ENCODE measurements at regions not wholly inside any gene's neighbourhood (a gene's known extent, or its start where the extent isn't known, plus 50 kb on each side); places are given as distances from the start of the nearest gene placed in this dataset.

GRCh38 chr9:91047529-91047928 is 245.9 kb downstream of the SYK start:
- TF ChIP-seq POLR2A (IDR thresholded peaks at IDR 0.05; ENCODE audit: low read length) (no peak), GATA1 (IDR thresholded peaks at IDR 0.05; ENCODE audit: low read depth, low read length) (no peak)

GRCh38 chr9:91047993-91048607 is 246.5 kb downstream of the SYK start:
- no peak for DNase-seq
- TF ChIP-seq GATA1 (IDR thresholded peaks at IDR 0.05; ENCODE audit: low read depth, low read length) (no peak), POLR2A (IDR thresholded peaks at IDR 0.05; ENCODE audit: low read length) (no peak)

More at GRCh38 chr9:91047529-91047928, 245.9 kb downstream of the SYK start:
- no peak for DNase-seq

- no peak for DNase-seq
Measured at GRCh38 chr9:91048749-91049148, 247.1 kb downstream of the SYK start.

GRCh38 chr9:91053824-91054223 is 252.2 kb downstream of the SYK start:
- DNase-seq = no peak
- no peak for TF ChIP-seq POLR2A (IDR thresholded peaks at IDR 0.05; ENCODE audit: low read length)
- no peak for TF ChIP-seq GATA1 (IDR thresholded peaks at IDR 0.05; ENCODE audit: low read depth, low read length)

More at GRCh38 chr9:91048749-91049148, 247.1 kb downstream of the SYK start:
- no peak for TF ChIP-seq GATA1 (IDR thresholded peaks at IDR 0.05; ENCODE audit: low read depth, low read length)
- no peak for TF ChIP-seq POLR2A (IDR thresholded peaks at IDR 0.05; ENCODE audit: low read length)

- TF ChIP-seq POLR2A (IDR thresholded peaks at IDR 0.05; ENCODE audit: low read length) = no peak
- no peak for TF ChIP-seq GATA1 (IDR thresholded peaks at IDR 0.05; ENCODE audit: low read depth, low read length)
- DNase-seq = no peak
Measured at GRCh38 chr9:91055845-91056244, 254.2 kb downstream of the SYK start.

- TF ChIP-seq POLR2A (IDR thresholded peaks at IDR 0.05; ENCODE audit: low read length) (no peak), GATA1 (IDR thresholded peaks at IDR 0.05; ENCODE audit: low read depth, low read length) (no peak)
- no peak for DNase-seq
Measured at GRCh38 chr9:91056486-91056885, 254.9 kb downstream of the SYK start.

GRCh38 chr9:91056917-91057316 is 255.3 kb downstream of the SYK start:
- no peak for DNase-seq
- TF ChIP-seq POLR2A (IDR thresholded peaks at IDR 0.05; ENCODE audit: low read length) = no peak
- TF ChIP-seq GATA1 (IDR thresholded peaks at IDR 0.05; ENCODE audit: low read depth, low read length) = no peak

- no peak for DNase-seq
- no peak for TF ChIP-seq GATA1 (IDR thresholded peaks at IDR 0.05; ENCODE audit: low read depth, low read length)
- TF ChIP-seq POLR2A (IDR thresholded peaks at IDR 0.05; ENCODE audit: low read length) = no peak
Measured at GRCh38 chr9:91059713-91060112, 258.1 kb downstream of the SYK start.

GRCh38 chr9:91060520-91061343 is 259.1 kb downstream of the SYK start:
- DNase-seq = no peak
- TF ChIP-seq POLR2A (IDR thresholded peaks at IDR 0.05; ENCODE audit: low read length) (no peak), GATA1 (IDR thresholded peaks at IDR 0.05; ENCODE audit: low read depth, low read length) (no peak)

GRCh38 chr9:91061506-91061905 is 259.9 kb downstream of the SYK start:
- TF ChIP-seq POLR2A (IDR thresholded peaks at IDR 0.05; ENCODE audit: low read length) = no peak
- DNase-seq = no peak

- TF ChIP-seq POLR2A (IDR thresholded peaks at IDR 0.05; ENCODE audit: low read length) = no peak
- TF ChIP-seq GATA1 (IDR thresholded peaks at IDR 0.05; ENCODE audit: low read depth, low read length) = no peak
- no peak for DNase-seq
Measured at GRCh38 chr9:91062281-91062680, 260.7 kb downstream of the SYK start.

GRCh38 chr9:91063471-91063870 is 261.9 kb downstream of the SYK start:
- TF ChIP-seq GATA1 (IDR thresholded peaks at IDR 0.05; ENCODE audit: low read depth, low read length) = no peak
- no peak for TF ChIP-seq POLR2A (IDR thresholded peaks at IDR 0.05; ENCODE audit: low read length)
- DNase-seq = no peak

- no peak for TF ChIP-seq POLR2A (IDR thresholded peaks at IDR 0.05; ENCODE audit: low read length)
- no peak for TF ChIP-seq GATA1 (IDR thresholded peaks at IDR 0.05; ENCODE audit: low read depth, low read length)
- no peak for DNase-seq
Measured at GRCh38 chr9:91065231-91066041, 263.8 kb downstream of the SYK start.

- no peak for DNase-seq
- TF ChIP-seq POLR2A (IDR thresholded peaks at IDR 0.05; ENCODE audit: low read length) (no peak), GATA1 (IDR thresholded peaks at IDR 0.05; ENCODE audit: low read depth, low read length) (no peak)
Measured at GRCh38 chr9:91066042-91066415, 264.4 kb downstream of the SYK start.
